ENCODE measurements at regions not wholly inside any gene's neighbourhood (a gene's known extent, or its start where the extent isn't known, plus 50 kb on each side); places are given as distances from the start of the nearest gene placed in this dataset.

- H3K27me3 ChIP-seq (ENCODE audit: insufficient read depth, low read length): no peaks in the 10 kb centered on the region
- H3K9ac ChIP-seq (ENCODE audit: low read length): no peak overlapping the region
- ChIA-PET CTCF (no interaction called here), POLR2A (no interaction called here), RAD21 (ENCODE audit: low non-redundant PET in 1 of 2, low total read pairs in 2 of 2, uncharacterized antibody in 2 of 2, unreplicated experiment in 2 of 2) (no interaction called here)
- H3K4me1 ChIP-seq (ENCODE audit: control insufficient read depth in 1 of 2, insufficient read depth in 2 of 2, low read length in 2 of 2): no peaks in the 10 kb centered on the region
- DNase-seq (ENCODE audit: low read depth, low spot score): no peak
- H3K9me2 ChIP-seq (ENCODE audit: insufficient read depth): no peaks in the 10 kb centered on the region
- no peak overlapping the region for H3K4me3 ChIP-seq (replicated peaks in 1 of 2; ENCODE audit: low read depth in 1 of 2, low read length in 2 of 2)
- intact Hi-C loops (cut with micrococcal nuclease): no loop called here
- H3K27ac ChIP-seq (ENCODE audit: low read depth, low read length): no peak overlapping the region
- H3K4me2 ChIP-seq (ENCODE audit: low read length): no peak overlapping the region
- BruUV-seq (replicated peaks): no TSS peak
- no peaks in the 10 kb centered on the region for H3K36me3 ChIP-seq (ENCODE audit: control insufficient read depth in 1 of 2, insufficient read depth in 2 of 2, low read length in 2 of 2)
- TF ChIP-seq ZBTB33 (IDR thresholded peaks at IDR 0.05; ENCODE audit: extremely low read depth, insufficient replicate concordance, low read length) (no peak), CBX3 (IDR thresholded peaks at IDR 0.05; ENCODE audit: low read depth) (no peak), SP1 (IDR thresholded peaks at IDR 0.05; ENCODE audit: low read depth) (no peak), JUND (IDR thresholded peaks at IDR 0.05) (no peak), ATF3 (IDR thresholded peaks at IDR 0.05) (no peak), SIN3A (IDR thresholded peaks at IDR 0.05; ENCODE audit: low read depth) (no peak), EZH2 (IDR thresholded peaks at IDR 0.05) (no peak), YY1 (IDR thresholded peaks at IDR 0.05; ENCODE audit: extremely low read depth, insufficient replicate concordance, low read depth, low read length) (no peak), POLR2A (IDR thresholded peaks at IDR 0.05; ENCODE audit: borderline replicate concordance, extremely low read depth, insufficient read depth, insufficient read length) (no peak), EGR1 (IDR thresholded peaks at IDR 0.05; ENCODE audit: low read depth) (no peak), RAD21 (IDR thresholded peaks at IDR 0.05; ENCODE audit: low read depth) (no peak), EZH2phosphoT487 (IDR thresholded peaks at IDR 0.05; ENCODE audit: borderline replicate concordance) (no peak), ELF1 (IDR thresholded peaks at IDR 0.05; ENCODE audit: borderline replicate concordance, low read depth) (no peak), ZFX (IDR thresholded peaks at IDR 0.05) (no peak), MAX (IDR thresholded peaks at IDR 0.05) (no peak), REST (IDR thresholded peaks at IDR 0.05; ENCODE audit: low read depth) (no peak), SRF (IDR thresholded peaks at IDR 0.05; ENCODE audit: low read depth) (no peak), ZNF274 (IDR thresholded peaks at IDR 0.05; ENCODE audit: low read depth, low read length) (no peak), FOSL1 (IDR thresholded peaks at IDR 0.05; ENCODE audit: low read depth) (no peak), TCF7L2 (IDR thresholded peaks at IDR 0.05; ENCODE audit: borderline replicate concordance, extremely low read depth, insufficient read depth, insufficient read length) (no peak)
- H2AFZ ChIP-seq (ENCODE audit: low read depth, low read length, poor library complexity, severe bottlenecking): no peak overlapping the region
- no peak for ATAC-seq
- no peaks in the 10 kb centered on the region for H4K20me1 ChIP-seq (ENCODE audit: insufficient read depth)
- no peaks in the 10 kb centered on the region for H3K79me2 ChIP-seq (ENCODE audit: insufficient read depth, low read length)
- H3K9me3 ChIP-seq (ENCODE audit: control insufficient read depth in 1 of 2, insufficient read depth in 1 of 2, low read depth in 1 of 2, low read length in 2 of 2): no peaks in the 10 kb centered on the region
Measured at GRCh38 chr2:17287183-17287582, 231.1 kb downstream of the RAD51AP2 start.

All from HCT116 (cell line).